HFF-Myc (cell line): ENCODE measurements at regions not wholly inside any gene's neighbourhood (a gene's known extent, or its start where the extent isn't known, plus 50 kb on each side); places are given as distances from the start of the nearest gene placed in this dataset.
"Not testable (repeated sequence)": the region's sequence is repeated elsewhere in the genome, so short reads cannot be mapped to it uniquely, and the experiment has no call there.

Experiments used
- DNase-seq: peaks from one replicate; pipeline ENCODE4 v3.0.0-alpha.2; 2011; ENCODE audit warnings: low read depth; ENCODE audit errors: extremely low read depth
- H3K4me3 ChIP-seq: replicated peaks from 2 replicates; pipeline ENCODE4 v1.5.1; 2011; ENCODE audit warnings: low read depth, mild to moderate bottlenecking, control low read depth, low read length
- CTCF ChIP-seq: IDR thresholded peaks from 2 replicates; pipeline ENCODE4 v1.5.1; 2012; ENCODE audit warnings: mild to moderate bottlenecking, low read depth, low read length, control low read depth; ENCODE audit errors: missing control alignments

- H3K4me3 ChIP-seq: no peak overlapping the region
- TF ChIP-seq CTCF: no peak
- DNase-seq: peak; percentile 55
Measured at GRCh38 chr20:54345301-54345724, 130.1 kb upstream of the DOK5 start.

DNA sequence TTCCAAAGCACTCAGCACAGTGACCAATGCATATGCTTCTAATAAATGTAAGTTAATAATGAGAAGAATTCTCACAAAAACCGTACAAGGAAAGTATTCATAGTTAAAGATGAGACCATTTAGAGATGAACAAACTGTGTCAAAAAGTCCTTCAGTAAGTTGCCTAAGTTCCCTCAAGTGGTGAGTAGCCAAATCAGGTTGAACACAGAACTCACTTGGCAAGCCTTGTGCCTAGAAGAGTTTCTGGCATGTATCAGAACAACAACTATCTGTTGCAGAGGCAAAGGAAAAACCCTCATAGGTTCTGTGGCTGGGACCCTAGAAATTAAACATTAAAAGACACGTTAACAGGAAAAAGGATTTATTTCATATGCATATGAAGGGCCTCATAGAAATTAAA lies 129.6 kb upstream of the DOK5 start:
- no peak overlapping the region for H3K4me3 ChIP-seq
- DNase-seq: no peak

DNA sequence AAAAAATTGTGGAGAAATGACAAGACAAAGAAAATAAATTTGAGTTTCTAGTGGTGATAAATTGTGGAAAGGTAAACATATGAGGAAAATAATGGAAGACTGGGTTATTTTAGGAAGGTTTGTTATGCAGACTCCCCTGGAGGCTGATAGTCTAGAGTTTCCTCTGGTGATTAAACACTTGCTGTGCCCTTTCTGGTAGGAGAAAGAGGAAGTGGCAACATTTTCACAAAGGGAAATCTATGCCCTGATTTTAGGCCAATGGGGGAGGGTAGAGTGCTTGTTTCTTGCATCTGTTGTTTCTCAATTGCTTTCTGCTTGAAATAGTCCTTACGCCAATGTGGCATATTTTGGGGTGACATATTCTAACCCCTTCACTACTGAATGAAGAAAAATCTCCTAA lies 129.1 kb upstream of the DOK5 start:
- DNase-seq: no peak
- TF ChIP-seq CTCF: no peak

More for the DNA sequence above, 129.6 kb upstream of the DOK5 start:
- TF ChIP-seq CTCF: no peak

GRCh38 chr20:54347166-54347833 lies 128.1 kb upstream of the DOK5 start:
- H3K4me3 ChIP-seq: no peak overlapping the region
- TF ChIP-seq CTCF: no peak
- DNase-seq: no peak

More for the DNA sequence above, 129.1 kb upstream of the DOK5 start:
- no peak overlapping the region for H3K4me3 ChIP-seq

DNA sequence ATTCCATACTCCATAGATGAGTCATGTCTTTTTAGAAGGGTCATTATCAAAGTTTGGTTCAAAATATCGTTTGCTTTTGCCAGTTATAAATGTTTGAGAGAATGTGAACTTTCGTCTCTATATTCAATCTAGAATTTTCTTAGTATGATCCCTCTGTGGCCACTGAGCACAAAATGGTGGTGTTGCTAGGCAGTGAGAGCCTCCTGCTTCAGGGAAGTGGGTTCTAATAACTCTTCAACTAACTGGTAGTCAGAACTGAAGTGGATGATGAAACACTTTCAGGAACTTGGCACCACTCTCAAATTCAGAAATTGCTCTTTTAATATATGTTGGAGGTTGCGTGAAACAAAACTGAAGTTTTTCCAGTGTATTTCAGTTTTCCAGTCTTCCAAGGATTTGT lies 125.0 kb upstream of the DOK5 start:
- no peak for DNase-seq
- no peak for TF ChIP-seq CTCF
- H3K4me3 ChIP-seq: no peak overlapping the region

DNA sequence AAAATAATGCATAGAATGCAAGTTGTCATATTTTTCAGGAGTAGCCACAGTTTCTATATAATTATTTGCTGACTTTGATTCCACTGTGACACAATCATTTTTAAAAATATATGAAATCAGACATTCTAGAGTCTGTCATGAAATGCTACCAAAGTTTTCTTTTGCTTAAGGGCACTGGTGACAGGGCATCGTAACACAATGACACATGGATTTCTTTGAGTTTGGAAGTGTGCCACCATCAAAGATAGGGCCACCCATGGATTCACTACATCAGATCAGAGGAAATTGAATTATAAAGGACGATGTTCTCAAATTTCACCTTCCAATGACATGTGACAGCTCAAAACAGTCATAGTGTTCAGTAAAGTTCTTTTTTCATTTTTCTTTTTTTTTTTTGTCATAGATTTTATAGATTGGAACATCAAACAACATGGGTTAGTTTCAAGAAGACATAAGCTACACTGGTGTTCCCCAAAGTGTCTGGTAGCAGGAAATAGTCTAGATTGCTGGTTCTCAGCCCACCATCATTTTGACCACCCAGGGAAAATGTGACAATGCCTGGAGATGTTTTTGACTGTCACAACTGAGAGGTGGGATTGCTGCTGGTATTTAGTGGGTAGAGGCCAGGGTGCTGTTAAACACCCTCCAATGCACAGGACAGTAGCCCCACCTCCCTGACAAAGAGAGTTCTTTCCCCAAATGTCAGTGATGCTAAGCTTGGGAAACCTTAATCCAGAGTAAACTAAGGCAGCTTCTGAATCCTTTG lies 123.8 kb upstream of the DOK5 start:
- H3K4me3 ChIP-seq: no peak overlapping the region
- DNase-seq: no peak
- no peak for TF ChIP-seq CTCF

- H3K4me3 ChIP-seq, DNase-seq: not testable (repeated sequence)
Measured at GRCh38 chr20:54352541-54352940, 122.9 kb upstream of the DOK5 start.
